ENCODE measurements at regions not wholly inside any gene's neighbourhood (a gene's known extent, or its start where the extent isn't known, plus 50 kb on each side); places are given as distances from the start of the nearest gene placed in this dataset.

DNA sequence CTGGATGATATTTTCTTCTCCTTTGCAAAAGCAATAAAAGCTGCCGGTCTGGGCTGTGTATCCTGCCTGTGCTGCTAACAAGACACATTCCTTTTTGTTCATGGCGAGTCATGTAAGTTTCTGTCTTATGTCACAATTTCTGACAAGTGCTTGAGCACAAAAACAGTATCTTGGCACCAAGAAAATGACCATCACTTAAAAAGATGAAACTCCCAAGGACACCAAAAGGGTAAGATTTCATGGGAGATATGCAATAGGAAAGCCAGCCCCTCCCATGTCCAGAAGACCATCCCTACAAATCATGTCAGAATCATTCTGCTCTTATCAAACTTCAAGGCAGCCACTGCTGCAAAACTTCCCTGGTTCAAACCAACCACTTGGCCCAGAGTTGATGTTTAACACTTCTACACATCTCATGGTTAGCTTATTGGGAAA is 375.4 kb upstream of the ZNF507 start:
- no peaks in the 10 kb centered on the region for H3K27me3 ChIP-seq (ENCODE audit: control insufficient read depth, insufficient read depth, low read length)
- H3K36me3 ChIP-seq (ENCODE audit: control insufficient read depth, insufficient read depth, low read length): no peaks in the 10 kb centered on the region
- no peaks in the 10 kb centered on the region for H3K4me1 ChIP-seq (ENCODE audit: control insufficient read depth, insufficient read depth, low read length)
- no peak overlapping the region for H3K4me3 ChIP-seq (ENCODE audit: low read length)
- no CpG with 5 or more reads among the region's 2 CpGs for WGBS (ENCODE audit: insufficient coverage, low lambda C conversion rate)
- H3K27ac ChIP-seq (ENCODE audit: low read length): no peak overlapping the region
- H3K9me3 ChIP-seq (ENCODE audit: control insufficient read depth, low read depth, low read length): no peaks in the 10 kb centered on the region
- no peak for DNase-seq

DNA sequence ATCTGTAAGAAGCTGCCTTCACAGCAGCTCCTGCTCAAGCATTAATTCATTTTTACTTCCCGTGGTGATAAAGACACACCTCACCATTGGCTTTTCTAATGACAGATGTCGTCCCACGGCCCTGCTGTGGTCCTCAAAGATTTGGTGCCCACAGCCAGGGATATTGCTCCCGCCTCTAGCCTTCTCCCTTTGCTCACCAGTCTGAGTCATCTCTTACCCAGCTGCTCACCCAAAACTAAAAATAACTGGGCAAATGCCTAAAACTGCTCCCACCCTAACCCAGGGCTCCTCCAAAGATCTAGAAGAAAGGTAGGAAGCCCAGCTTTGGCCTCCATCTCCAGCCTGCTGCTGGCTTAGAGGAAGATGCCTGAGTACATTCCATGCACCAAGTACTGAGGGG is 371.1 kb upstream of the ZNF507 start:
- DNase-seq: no peak
- Histone ChIP-seq H3K36me3 (ENCODE audit: control insufficient read depth, insufficient read depth, low read length) (no peaks in the 10 kb centered on the region), H3K4me3 (ENCODE audit: low read length) (no peak overlapping the region), H3K27me3 (ENCODE audit: control insufficient read depth, insufficient read depth, low read length) (no peaks in the 10 kb centered on the region), H3K27ac (ENCODE audit: low read length) (no peak overlapping the region), H3K9me3 (ENCODE audit: control insufficient read depth, low read depth, low read length) (no peaks in the 10 kb centered on the region), H3K4me1 (ENCODE audit: control insufficient read depth, insufficient read depth, low read length) (no peaks in the 10 kb centered on the region)
- no CpG with 5 or more reads among the region's 4 CpGs for WGBS (ENCODE audit: insufficient coverage, low lambda C conversion rate)

DNA sequence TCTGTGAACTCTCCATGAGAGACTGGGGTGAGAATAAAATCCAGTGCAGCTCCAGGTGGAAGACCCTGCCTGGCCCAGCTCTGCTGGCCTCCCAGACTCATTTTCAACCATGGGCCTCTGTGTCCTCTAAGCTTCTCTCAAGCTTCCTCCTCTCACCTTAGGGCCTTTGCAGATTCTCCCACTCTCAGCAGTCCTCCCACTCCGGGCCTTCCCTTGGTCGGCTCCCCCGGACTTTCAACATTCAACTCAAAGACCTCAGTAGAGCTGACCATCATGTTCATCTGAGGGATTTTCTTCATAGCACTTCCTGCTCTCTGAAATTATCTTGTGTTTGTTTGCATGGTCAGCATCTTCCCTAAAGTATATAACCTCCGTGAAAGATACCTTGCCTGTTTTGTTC is 370.5 kb upstream of the ZNF507 start:
- no peaks in the 10 kb centered on the region for H3K9me3 ChIP-seq (ENCODE audit: control insufficient read depth, low read depth, low read length)
- no peaks in the 10 kb centered on the region for H3K36me3 ChIP-seq (ENCODE audit: control insufficient read depth, insufficient read depth, low read length)
- H3K27me3 ChIP-seq (ENCODE audit: control insufficient read depth, insufficient read depth, low read length): no peaks in the 10 kb centered on the region
- DNase-seq: no peak
- no peaks in the 10 kb centered on the region for H3K4me1 ChIP-seq (ENCODE audit: control insufficient read depth, insufficient read depth, low read length)
- H3K27ac ChIP-seq (ENCODE audit: low read length): no peak overlapping the region
- H3K4me3 ChIP-seq (ENCODE audit: low read length): no peak overlapping the region
- no CpG with 5 or more reads among the region's 4 CpGs for WGBS (ENCODE audit: insufficient coverage, low lambda C conversion rate)

DNA sequence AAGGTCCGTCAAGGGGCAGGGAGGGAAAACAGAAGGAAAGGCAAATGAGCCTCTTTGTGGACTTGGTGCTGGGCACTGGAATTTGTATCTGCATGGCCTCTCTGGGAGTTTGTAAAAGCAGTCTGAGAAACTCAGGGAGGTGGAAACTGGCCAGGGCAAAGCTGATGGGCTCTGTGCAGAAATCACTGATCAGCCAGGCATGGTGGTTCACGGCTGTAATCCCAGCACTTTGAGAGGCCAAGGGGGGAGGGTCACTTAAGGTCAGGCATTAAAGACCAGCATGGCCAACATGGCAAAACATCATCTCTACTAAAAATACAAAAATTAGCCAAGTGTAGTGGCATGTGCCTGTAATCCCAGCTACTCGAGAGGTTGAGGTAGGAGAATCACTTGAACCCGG is 369.9 kb upstream of the ZNF507 start:
- Histone ChIP-seq H3K4me1 (ENCODE audit: control insufficient read depth, insufficient read depth, low read length) (no peaks in the 10 kb centered on the region), H3K27ac (ENCODE audit: low read length) (no peak overlapping the region), H3K4me3 (ENCODE audit: low read length) (no peak overlapping the region), H3K27me3 (ENCODE audit: control insufficient read depth, insufficient read depth, low read length) (no peaks in the 10 kb centered on the region), H3K36me3 (ENCODE audit: control insufficient read depth, insufficient read depth, low read length) (no peaks in the 10 kb centered on the region), H3K9me3 (ENCODE audit: control insufficient read depth, low read depth, low read length) (no peaks in the 10 kb centered on the region)
- no peak for DNase-seq
- no CpG with 5 or more reads among the region's 4 CpGs for WGBS (ENCODE audit: insufficient coverage, low lambda C conversion rate)

- no peaks in the 10 kb centered on the region for H3K36me3 ChIP-seq (ENCODE audit: control insufficient read depth, insufficient read depth, low read length)
- no peaks in the 10 kb centered on the region for H3K27me3 ChIP-seq (ENCODE audit: control insufficient read depth, insufficient read depth, low read length)
- 87% methylated on average over 4 of the region's 6 CpGs for WGBS (ENCODE audit: insufficient coverage, low lambda C conversion rate)
- no peaks in the 10 kb centered on the region for H3K9me3 ChIP-seq (ENCODE audit: control insufficient read depth, low read depth, low read length)
- no peaks in the 10 kb centered on the region for H3K4me1 ChIP-seq (ENCODE audit: control insufficient read depth, insufficient read depth, low read length)
- no peak overlapping the region for H3K27ac ChIP-seq (ENCODE audit: low read length)
- no peak for DNase-seq
- H3K4me3 ChIP-seq (ENCODE audit: low read length): no peak overlapping the region
Measured at GRCh38 chr19:31976775-31977536, 368.5 kb upstream of the ZNF507 start.

DNA sequence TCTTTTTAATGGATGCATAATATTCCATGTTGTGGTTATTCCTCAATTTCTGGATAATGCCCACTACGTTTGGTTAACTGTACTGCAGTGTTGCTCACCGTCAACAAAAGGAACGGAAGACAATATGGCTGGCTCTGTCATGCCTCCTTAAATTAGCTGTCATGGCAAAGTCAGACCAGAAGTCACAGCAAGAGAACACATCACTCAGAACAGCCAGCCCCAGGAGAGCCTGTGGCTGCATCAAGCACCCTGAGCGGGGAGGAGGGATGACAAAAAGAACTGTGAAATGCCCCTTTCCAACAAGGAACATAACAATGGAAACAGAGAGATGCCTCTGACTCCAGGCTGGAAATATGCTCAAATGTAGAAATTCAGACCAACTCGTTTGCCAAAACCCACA is 366.0 kb upstream of the ZNF507 start:
- no CpG with 5 or more reads among the region's 5 CpGs for WGBS (ENCODE audit: insufficient coverage, low lambda C conversion rate)
- H3K27me3 ChIP-seq (ENCODE audit: control insufficient read depth, insufficient read depth, low read length): no peaks in the 10 kb centered on the region
- H3K4me1 ChIP-seq (ENCODE audit: control insufficient read depth, insufficient read depth, low read length): no peaks in the 10 kb centered on the region
- H3K9me3 ChIP-seq (ENCODE audit: control insufficient read depth, low read depth, low read length): no peaks in the 10 kb centered on the region
- DNase-seq: no peak
- no peak overlapping the region for H3K4me3 ChIP-seq (ENCODE audit: low read length)
- H3K27ac ChIP-seq (ENCODE audit: low read length): no peak overlapping the region
- no peaks in the 10 kb centered on the region for H3K36me3 ChIP-seq (ENCODE audit: control insufficient read depth, insufficient read depth, low read length)

GRCh38 chr19:31979949-31980670 is 365.3 kb upstream of the ZNF507 start:
- Histone ChIP-seq H3K4me3 (ENCODE audit: low read length) (no peak overlapping the region), H3K27me3 (ENCODE audit: control insufficient read depth, insufficient read depth, low read length) (no peaks in the 10 kb centered on the region), H3K27ac (ENCODE audit: low read length) (no peak overlapping the region), H3K9me3 (ENCODE audit: control insufficient read depth, low read depth, low read length) (no peaks in the 10 kb centered on the region), H3K36me3 (ENCODE audit: control insufficient read depth, insufficient read depth, low read length) (no peaks in the 10 kb centered on the region), H3K4me1 (ENCODE audit: control insufficient read depth, insufficient read depth, low read length) (no peaks in the 10 kb centered on the region)
- no peak for DNase-seq
- no CpG with 5 or more reads among the region's 23 CpGs for WGBS (ENCODE audit: insufficient coverage, low lambda C conversion rate)

DNA sequence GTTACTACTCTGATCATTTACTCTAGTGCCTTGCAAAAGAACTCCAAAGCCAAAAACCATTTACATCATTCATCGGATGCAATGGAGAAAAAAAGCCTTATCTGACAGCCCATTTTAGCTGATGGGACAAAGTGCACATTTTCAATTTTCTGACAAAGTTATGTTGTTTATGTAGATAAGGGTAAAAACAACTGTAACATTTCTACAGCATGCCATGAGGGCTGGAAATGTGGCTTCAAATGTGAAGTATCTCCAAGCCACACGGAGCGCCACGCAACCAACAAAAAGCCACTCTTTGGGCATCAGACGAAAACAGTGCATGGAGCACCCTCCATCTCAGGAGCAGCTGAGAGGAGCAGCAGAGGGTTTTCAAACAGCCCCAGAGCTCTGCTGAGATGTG is 364.6 kb upstream of the ZNF507 start:
- WGBS (ENCODE audit: insufficient coverage, low lambda C conversion rate): no CpG with 5 or more reads among the region's 5 CpGs
- H3K27ac ChIP-seq (ENCODE audit: low read length): no peak overlapping the region
- H3K4me1 ChIP-seq (ENCODE audit: control insufficient read depth, insufficient read depth, low read length): no peaks in the 10 kb centered on the region
- H3K9me3 ChIP-seq (ENCODE audit: control insufficient read depth, low read depth, low read length): peaks cover 4% of the 10 kb centered on the region
- no peaks in the 10 kb centered on the region for H3K36me3 ChIP-seq (ENCODE audit: control insufficient read depth, insufficient read depth, low read length)
- no peak for DNase-seq
- H3K4me3 ChIP-seq (ENCODE audit: low read length): no peak overlapping the region
- H3K27me3 ChIP-seq (ENCODE audit: control insufficient read depth, insufficient read depth, low read length): no peaks in the 10 kb centered on the region

DNA sequence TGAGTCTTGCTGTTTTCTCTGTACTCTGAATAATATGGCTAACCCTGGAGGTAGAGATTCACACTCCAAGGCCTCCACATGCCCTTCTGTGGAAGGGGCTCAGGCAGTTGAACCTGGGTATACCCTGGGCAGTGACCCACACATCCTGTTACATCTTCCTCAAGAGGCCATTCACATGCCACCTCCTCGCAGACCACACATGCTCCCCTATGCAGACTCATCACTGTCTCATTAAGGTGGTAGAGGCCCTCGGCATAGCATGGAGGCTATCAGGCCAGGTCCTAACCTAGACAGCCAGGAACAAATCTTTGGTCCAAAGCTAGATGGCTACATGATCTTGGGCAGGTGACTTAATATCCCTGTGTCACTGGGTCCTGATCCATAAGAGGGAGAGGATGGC is 363.9 kb upstream of the ZNF507 start:
- no peaks in the 10 kb centered on the region for H3K27me3 ChIP-seq (ENCODE audit: control insufficient read depth, insufficient read depth, low read length)
- H3K4me1 ChIP-seq (ENCODE audit: control insufficient read depth, insufficient read depth, low read length): no peaks in the 10 kb centered on the region
- no peak overlapping the region for H3K4me3 ChIP-seq (ENCODE audit: low read length)
- WGBS (ENCODE audit: insufficient coverage, low lambda C conversion rate): no CpG with 5 or more reads among the region's 2 CpGs
- DNase-seq: no peak
- no peaks in the 10 kb centered on the region for H3K36me3 ChIP-seq (ENCODE audit: control insufficient read depth, insufficient read depth, low read length)
- H3K27ac ChIP-seq (ENCODE audit: low read length): no peak overlapping the region
- peaks cover 4% of the 10 kb centered on the region for H3K9me3 ChIP-seq (ENCODE audit: control insufficient read depth, low read depth, low read length)

DNA sequence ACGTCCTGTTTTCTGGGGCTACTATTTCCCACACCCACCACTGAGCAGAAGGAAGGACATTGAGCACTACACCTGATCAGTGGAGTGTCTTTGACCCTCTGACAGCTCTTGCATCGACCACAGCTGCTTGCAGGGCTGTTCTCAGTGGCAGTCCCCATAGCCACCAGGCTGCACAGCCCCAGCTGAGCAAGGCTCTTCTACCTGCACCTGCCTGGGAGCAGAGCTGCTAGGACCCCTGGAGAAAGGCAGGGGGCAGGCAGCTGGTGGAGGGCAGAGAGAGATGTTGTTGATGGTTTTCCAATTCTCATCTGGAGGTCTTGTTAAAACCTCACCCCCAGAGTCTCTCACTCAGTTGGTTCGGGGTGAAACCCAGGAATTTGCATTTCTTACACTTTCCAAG is 361.8 kb upstream of the ZNF507 start:
- Histone ChIP-seq H3K4me1 (ENCODE audit: control insufficient read depth, insufficient read depth, low read length) (no peaks in the 10 kb centered on the region), H3K27ac (ENCODE audit: low read length) (no peak overlapping the region), H3K9me3 (ENCODE audit: control insufficient read depth, low read depth, low read length) (peaks cover 4% of the 10 kb centered on the region), H3K4me3 (ENCODE audit: low read length) (no peak overlapping the region), H3K27me3 (ENCODE audit: control insufficient read depth, insufficient read depth, low read length) (no peaks in the 10 kb centered on the region), H3K36me3 (ENCODE audit: control insufficient read depth, insufficient read depth, low read length) (no peaks in the 10 kb centered on the region)
- no CpG with 5 or more reads among the region's 3 CpGs for WGBS (ENCODE audit: insufficient coverage, low lambda C conversion rate)
- DNase-seq: no peak

All from large intestine (tissue), 3 donors.